Rectal smooth muscle tissue (tissue), 1 donor: ENCODE measurements at regions not wholly inside any gene's neighbourhood (a gene's known extent, or its start where the extent isn't known, plus 50 kb on each side); places are given as distances from the start of the nearest gene placed in this dataset.

Experiments
- H3K27ac ChIP-seq: one replicate; pipeline ENCODE4 v1.7.0; 2013; ENCODE audit warnings: low read depth, low read length, inconsistent platforms
- H3K27me3 ChIP-seq: one replicate; pipeline ENCODE4 v1.7.0; 2013; ENCODE audit warnings: low read length; ENCODE audit not compliant: control insufficient read depth, insufficient read depth
- H3K36me3 ChIP-seq: one replicate; pipeline ENCODE4 v1.7.0; 2013; ENCODE audit warnings: low read length; ENCODE audit not compliant: control insufficient read depth, insufficient read depth
- H3K4me1 ChIP-seq: one replicate; pipeline ENCODE4 v1.7.0; 2013; ENCODE audit warnings: low read length; ENCODE audit not compliant: control insufficient read depth, insufficient read depth
- H3K4me3 ChIP-seq: one replicate; pipeline ENCODE4 v1.7.0; 2013; ENCODE audit warnings: low read length
- H3K9ac ChIP-seq: one replicate; pipeline ENCODE4 v1.7.0; 2013; ENCODE audit warnings: low read length

DNA sequence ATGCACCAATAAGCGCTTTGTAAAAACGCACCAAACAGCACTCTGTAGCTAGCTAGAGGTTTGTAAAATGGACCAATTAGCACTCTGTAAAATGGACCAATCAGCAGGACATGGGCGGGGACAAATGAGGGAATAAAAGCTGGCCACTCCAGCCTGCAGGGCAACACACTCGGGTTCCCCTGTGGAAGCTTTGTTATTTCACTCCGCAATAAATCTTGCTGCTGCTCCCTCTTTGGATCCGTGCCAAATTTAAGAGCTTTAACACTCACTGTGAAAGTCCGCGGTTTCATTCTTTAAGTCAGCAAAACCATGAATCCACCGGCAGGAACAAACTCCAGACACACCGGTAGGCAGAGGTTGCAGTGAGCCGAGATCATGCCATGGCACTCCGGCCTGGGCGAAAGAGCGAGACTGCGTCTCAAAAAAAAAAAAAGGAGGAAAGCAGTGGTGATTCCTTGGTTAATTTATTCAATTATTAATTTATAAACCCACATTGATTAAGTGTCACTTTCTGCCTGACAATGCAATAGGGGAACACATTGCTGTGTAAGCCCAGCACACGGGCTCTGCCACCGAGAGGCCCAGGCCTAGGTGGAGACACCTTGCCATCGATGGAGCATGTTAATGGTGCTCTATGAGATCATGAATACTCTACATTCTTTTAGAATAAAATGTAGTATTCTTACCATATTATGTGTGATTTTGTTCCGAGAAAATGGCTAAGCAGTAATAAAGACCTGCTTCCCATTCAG lies 687.6 kb upstream of the HS6ST1 start:
- H3K27me3 ChIP-seq, result no peaks in the 10 kb centered on the region
- no peak overlapping the region for H3K9ac ChIP-seq
- no peaks in the 10 kb centered on the region for H3K4me1 ChIP-seq
- H3K4me3 ChIP-seq, result no peak overlapping the region
- H3K36me3 ChIP-seq, result no peaks in the 10 kb centered on the region
- no peak overlapping the region for H3K27ac ChIP-seq

DNA sequence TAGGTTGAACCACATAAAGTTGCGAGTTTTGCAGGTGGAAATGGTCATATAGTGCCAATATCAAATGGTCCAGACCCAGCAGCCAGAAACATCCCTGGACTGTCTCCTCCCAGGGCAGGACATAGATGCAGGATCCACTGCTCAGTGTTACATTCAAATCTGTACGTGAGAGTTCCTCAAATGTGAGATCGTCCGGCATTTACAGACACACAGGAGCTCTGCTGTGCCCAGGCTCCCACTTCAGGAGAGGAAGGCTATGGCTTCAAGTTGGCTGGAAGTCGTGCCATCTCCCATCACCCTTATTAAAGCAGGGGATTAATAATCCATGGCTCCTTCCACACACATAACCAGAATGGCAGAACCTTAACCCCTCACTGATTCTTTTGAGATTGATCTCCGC lies 688.2 kb upstream of the HS6ST1 start:
- no peak overlapping the region for H3K4me3 ChIP-seq
- H3K27ac ChIP-seq, result no peak overlapping the region
- no peaks in the 10 kb centered on the region for H3K4me1 ChIP-seq
- H3K9ac ChIP-seq, result no peak overlapping the region
- H3K36me3 ChIP-seq, result no peaks in the 10 kb centered on the region
- no peaks in the 10 kb centered on the region for H3K27me3 ChIP-seq

GRCh38 chr2:129008055-129008880 lies 689.6 kb upstream of the HS6ST1 start:
- no peaks in the 10 kb centered on the region for H3K4me1 ChIP-seq
- no peak overlapping the region for H3K4me3 ChIP-seq
- H3K27me3 ChIP-seq, result no peaks in the 10 kb centered on the region
- H3K27ac ChIP-seq, result no peak overlapping the region
- H3K36me3 ChIP-seq, result no peaks in the 10 kb centered on the region
- no peak overlapping the region for H3K9ac ChIP-seq

GRCh38 chr2:129008881-129009554 lies 690.4 kb upstream of the HS6ST1 start:
- Histone ChIP-seq H3K36me3 (no peaks in the 10 kb centered on the region), H3K27ac (no peak overlapping the region), H3K4me3 (no peak overlapping the region), H3K9ac (no peak overlapping the region), H3K4me1 (no peaks in the 10 kb centered on the region), H3K27me3 (no peaks in the 10 kb centered on the region)

- no peak overlapping the region for H3K4me3 ChIP-seq
- H3K36me3 ChIP-seq, result no peaks in the 10 kb centered on the region
- no peaks in the 10 kb centered on the region for H3K4me1 ChIP-seq
- no peaks in the 10 kb centered on the region for H3K27me3 ChIP-seq
- no peak overlapping the region for H3K27ac ChIP-seq
- no peak overlapping the region for H3K9ac ChIP-seq
Observed at GRCh38 chr2:129009555-129010146, 691.0 kb upstream of the HS6ST1 start.

GRCh38 chr2:129010262-129010661 lies 691.6 kb upstream of the HS6ST1 start:
- Histone ChIP-seq H3K27me3 (no peaks in the 10 kb centered on the region), H3K36me3 (no peaks in the 10 kb centered on the region), H3K9ac (no peak overlapping the region), H3K4me1 (no peaks in the 10 kb centered on the region), H3K4me3 (no peak overlapping the region), H3K27ac (no peak overlapping the region)

DNA sequence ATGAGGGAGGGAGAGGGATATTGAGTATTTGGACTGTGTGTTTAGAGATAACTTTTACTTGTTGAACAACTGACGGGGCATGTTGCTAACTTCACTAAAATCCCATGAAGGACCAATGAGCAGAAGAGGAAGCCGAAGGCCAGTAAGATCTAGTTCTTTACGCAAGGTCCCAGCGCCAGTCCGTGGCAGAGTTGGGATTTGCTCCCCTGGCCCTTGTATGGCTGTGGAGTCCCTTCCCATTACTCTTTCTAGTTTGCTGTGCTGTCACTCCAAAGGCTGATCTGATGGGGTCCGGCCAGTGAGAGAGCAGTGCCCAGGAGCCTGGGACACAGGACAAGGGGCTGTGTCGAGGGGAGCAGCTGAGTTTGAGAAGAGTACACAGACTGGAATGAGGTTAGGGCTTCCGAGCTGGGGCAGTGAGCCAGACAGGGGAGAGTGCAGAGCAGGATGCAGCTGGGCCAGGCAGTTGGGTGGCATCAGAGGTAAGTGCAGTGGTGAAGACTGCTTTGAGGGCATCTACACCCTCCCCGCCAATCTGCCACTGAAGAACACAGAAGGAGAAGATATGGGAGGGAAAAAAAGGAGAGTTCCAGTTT lies 692.9 kb upstream of the HS6ST1 start:
- Histone ChIP-seq H3K4me3 (no peak overlapping the region), H3K36me3 (no peaks in the 10 kb centered on the region), H3K27me3 (no peaks in the 10 kb centered on the region), H3K9ac (no peak overlapping the region), H3K27ac (no peak overlapping the region), H3K4me1 (no peaks in the 10 kb centered on the region)

DNA sequence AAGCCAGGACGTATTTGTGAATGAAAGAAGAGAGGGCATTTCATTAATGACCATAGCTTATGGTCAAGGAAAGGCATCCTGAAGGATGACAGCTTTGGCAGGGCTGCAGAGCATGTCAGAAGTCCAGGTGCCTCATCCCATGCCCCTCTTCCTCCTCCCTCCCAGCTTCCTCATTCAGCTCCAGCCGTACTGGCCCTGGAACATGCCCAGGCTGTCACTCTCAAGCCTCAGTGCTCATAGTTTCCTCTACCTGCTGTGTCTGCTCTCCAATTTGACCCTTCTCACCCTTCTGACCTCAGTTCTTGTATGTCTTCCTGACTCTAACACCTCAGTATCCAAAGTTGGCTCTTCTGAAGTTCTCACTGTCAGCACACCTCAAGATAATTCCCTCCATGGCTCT lies 695.8 kb upstream of the HS6ST1 start:
- Histone ChIP-seq H3K27me3 (no peaks in the 10 kb centered on the region), H3K9ac (no peak overlapping the region)

GRCh38 chr2:129015397-129016285 lies 697.0 kb upstream of the HS6ST1 start:
- H3K4me1 ChIP-seq, result no peaks in the 10 kb centered on the region
- no peaks in the 10 kb centered on the region for H3K36me3 ChIP-seq
- H3K27me3 ChIP-seq, result no peaks in the 10 kb centered on the region
- no peak overlapping the region for H3K4me3 ChIP-seq
- no peak overlapping the region for H3K27ac ChIP-seq
- H3K9ac ChIP-seq, result no peak overlapping the region

More for the DNA sequence above, 695.8 kb upstream of the HS6ST1 start:
- H3K4me3 ChIP-seq, result no peak overlapping the region
- H3K27ac ChIP-seq, result no peak overlapping the region
- no peaks in the 10 kb centered on the region for H3K4me1 ChIP-seq
- no peaks in the 10 kb centered on the region for H3K36me3 ChIP-seq

GRCh38 chr2:129016972-129017371 lies 698.3 kb upstream of the HS6ST1 start:
- no peaks in the 10 kb centered on the region for H3K27me3 ChIP-seq
- H3K36me3 ChIP-seq, result no peaks in the 10 kb centered on the region

GRCh38 chr2:129024796-129025195 lies 706.1 kb upstream of the HS6ST1 start:
- Histone ChIP-seq H3K27ac (no peak overlapping the region), H3K4me3 (no peak overlapping the region), H3K4me1 (no peaks in the 10 kb centered on the region), H3K36me3 (no peaks in the 10 kb centered on the region), H3K9ac (no peak overlapping the region), H3K27me3 (no peaks in the 10 kb centered on the region)

More at GRCh38 chr2:129016972-129017371, 698.3 kb upstream of the HS6ST1 start:
- Histone ChIP-seq H3K9ac (no peak overlapping the region), H3K4me3 (no peak overlapping the region), H3K4me1 (no peaks in the 10 kb centered on the region), H3K27ac (no peak overlapping the region)
